Forelimb muscle (tissue), 1 donor: ENCODE measurements at regions not wholly inside any gene's neighbourhood (a gene's known extent, or its start where the extent isn't known, plus 50 kb on each side); places are given as distances from the start of the nearest gene placed in this dataset.

ENCODE experiments used
- DNase-seq: peaks from one replicate; pipeline ENCODE4 v3.0.0-alpha.2; 2013; ENCODE audit warnings: low read depth

DNA sequence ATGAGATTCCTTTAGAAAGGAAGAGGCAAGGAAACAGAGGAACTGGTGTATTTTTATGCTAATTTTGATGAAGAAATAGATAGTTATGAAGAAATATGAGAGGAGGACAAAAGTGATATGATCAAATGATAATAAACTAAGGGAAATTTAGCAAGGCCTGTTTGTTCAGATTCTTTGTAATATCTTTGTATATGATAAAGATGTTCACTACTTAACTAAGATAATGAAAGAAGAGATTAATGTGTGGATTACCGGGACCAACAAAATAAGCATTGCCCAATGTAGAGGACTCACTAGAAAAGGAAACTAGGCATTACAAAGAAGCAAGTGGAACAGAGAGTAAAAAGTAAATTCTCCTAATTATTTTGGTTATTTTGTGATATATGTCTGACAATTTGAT, 99.0 kb upstream of the FIGN start:
- no peak for DNase-seq

DNA sequence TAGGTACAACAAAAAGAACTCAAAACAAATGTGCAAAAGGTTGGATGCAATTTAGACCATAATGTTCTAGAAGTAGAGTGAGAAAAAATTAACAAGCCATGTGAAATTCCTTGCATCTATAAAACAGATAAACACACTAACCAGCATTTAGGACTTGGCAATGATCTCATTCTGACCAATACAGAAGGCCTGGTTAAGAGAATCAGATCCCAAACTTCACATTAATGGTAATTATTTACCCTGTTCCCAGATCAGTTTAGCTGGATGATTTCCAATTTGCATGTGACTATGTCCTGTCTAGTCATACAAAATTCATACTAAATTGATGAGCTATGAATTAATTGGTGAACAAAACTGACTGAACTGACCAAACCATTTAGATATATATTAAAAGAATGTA, 98.4 kb upstream of the FIGN start:
- no peak for DNase-seq

DNA sequence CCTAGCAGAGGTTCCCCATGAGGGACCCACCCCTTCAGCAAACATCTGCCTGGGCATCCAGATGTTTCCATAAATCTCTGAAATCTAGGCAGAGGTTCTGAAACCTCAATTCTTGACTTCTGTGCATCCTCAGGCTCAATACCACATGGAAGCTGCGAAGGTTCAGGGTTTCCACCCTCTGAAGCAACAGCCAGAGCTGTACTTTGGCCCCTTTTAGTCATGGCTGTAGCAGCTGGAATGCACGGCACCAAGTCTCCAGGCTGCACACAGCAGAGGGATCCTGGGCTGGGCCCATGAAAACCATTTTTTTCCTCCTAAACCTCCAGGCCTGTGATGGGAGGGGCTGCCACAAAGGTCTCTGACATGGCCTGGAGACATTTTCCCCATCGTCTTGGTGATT, 93.0 kb upstream of the FIGN start:
- DNase-seq = no peak

DNA sequence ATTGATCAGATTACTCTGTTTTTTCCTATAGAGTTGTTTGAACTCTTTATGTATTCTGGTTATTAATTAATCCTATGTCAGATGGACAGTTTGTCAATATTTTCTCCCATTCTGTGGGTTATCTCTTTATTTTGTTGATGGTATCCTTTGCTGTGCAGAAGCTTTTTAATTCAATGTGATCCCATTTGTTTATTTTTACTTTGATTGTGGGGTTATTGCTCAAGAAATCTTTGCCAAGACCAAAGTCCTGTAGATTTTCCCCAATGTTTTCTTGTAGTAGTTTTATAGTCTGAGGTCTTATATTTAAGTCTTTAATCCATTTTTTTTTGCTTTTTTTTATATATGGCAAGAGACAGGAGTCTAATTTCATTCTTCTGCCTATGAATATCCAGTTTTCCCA, 86.2 kb upstream of the FIGN start:
- DNase-seq = no peak

DNA sequence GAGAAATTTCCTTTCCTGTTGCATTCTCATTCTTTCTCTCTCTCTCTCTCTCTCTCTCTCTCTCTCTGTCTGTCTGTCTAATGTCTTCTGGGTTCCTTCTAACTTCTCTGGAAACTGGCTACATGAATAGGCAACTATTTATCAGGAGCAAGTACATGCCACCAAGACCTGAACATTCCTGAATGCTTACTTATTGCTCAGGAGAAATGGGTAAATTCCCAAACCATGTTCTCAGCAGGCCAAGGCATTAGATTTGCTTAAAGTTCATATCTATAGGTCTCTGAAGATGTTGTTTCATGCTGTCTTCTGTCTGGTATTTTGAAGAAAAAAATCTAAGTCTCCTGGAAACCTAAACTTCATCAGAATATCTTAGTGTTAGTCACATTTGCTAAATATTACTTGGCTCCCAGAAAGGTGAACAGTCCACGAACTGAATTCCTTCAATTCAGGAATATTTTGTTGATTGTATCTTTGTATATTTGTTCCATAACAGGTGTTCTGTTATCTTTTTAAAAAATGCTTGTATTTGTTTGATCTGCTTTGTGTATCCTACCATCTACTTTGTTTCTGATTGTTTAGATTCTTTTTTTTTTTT, 77.2 kb upstream of the FIGN start:
- DNase-seq = no peak

DNA sequence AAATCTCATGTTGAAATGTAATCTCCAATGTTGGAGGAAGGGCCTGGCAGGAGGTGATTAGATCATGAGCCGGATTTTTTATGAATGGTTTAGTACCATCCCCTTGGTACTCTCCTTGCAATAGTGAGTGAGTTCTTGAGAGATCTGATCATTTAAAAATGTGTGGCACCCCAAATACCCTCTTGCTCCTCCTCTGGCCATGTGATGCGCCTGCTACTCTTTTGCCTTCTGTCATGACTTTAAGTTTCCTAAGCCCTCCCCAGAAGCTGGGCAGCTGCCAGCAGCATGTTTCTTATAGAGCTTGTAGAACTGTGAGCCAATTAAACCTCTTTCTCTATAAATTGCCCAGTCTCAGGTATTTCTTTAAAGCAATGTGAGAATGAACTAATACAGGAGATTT, 72.6 kb upstream of the FIGN start:
- DNase-seq = no peak

DNA sequence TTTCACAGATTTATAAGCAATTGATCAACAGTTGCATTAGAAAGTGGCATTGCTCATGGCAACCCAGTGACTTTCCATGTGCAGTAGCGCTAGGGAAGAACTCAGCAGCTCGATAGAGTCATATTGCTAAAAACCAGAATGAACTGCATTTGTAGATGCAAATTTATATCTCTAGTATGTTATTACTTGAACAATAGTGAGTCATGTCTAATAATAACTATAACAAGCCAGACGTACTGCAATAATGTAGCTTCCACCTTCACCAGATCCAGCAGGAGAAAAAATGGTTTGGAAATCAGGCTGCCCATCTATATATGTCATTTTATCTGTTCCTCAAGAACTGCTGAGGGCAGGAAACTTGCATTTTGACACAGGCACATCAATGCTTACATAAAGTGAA, 66.5 kb upstream of the FIGN start:
- DNase-seq = no peak

DNA sequence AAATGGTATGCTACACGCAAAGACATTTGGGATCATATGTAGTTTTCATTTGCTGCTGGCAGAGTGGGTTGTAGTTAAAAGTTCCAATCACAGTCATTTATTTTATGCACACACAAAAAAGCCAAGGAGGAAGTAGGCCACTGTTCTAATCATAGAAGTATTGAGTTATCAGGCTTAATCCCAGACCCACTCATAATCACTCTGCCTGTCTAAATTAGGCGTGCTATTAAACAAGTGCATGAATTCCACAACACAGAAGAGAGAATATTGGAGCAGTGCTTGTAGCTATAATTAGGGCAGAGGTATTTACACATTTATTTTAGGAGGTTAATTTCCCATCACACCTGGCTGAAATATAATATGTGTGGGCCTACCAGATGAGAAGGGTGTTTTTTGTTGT, 65.7 kb upstream of the FIGN start:
- no peak for DNase-seq

DNA sequence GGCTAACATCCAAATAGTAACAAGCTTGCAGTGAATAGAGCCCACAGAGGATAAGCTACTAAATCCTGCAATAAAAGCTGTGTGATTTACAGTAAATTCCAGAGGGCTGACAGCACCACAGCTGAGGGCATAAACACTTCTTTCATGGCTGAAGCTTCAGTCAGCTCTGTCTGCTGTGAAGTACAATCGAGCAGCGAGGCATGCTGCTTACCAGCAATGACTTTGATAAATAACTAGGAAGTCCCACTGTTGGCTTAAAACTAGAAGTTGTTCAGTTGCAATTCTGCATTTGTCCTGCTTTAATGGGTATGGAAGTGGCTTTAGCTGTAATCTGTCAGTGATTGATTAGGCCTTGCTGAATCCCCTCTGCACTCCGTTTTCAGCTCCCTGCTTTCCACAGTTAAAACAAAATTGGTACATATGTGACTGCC, 65.2 kb upstream of the FIGN start:
- DNase-seq = peak; percentile 41

DNA sequence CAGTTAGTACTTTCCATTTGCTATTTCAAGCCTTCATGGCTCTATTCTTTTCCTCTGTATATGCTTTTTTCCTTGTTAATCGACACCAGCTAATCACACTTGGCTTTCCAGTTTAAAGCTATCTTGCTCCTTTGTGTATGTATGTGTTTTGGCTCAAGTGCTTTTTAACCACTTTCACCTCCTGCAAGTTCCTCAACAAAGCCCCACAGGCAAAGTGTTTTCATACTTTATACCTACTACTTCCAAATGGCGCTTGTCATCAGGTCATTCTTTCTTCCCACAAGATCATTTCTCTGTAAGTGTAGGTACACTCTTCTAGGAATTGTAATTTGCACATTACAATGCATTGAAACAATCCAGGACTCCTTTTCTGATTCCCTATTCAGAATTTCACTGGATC, 64.0 kb upstream of the FIGN start:
- no peak for DNase-seq

DNA sequence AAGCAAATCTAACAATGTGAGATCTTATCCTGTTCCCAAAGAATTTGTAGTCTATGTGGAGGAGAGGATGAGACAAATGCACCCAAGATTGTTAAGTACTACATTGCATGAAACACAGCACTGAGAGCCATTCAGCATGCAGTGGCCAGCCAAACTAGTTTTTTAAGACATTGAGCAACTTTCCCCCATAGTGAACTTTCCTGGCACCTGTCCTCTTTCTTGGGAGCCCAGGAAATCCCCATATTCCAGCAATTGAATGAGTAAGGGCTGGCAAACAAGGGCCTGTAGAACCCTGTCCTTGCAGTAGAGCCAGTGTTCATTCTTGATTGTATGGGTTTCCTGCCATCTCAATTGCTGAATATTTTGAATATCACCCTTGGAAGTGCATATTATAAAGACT, 58.8 kb upstream of the FIGN start:
- DNase-seq = no peak
